GM08714 (cell line): ENCODE measurements at regions not wholly inside any gene's neighbourhood (a gene's known extent, or its start where the extent isn't known, plus 50 kb on each side); places are given as distances from the start of the nearest gene placed in this dataset.

ENCODE experiments used
- H3K4me3 ChIP-seq: fragments of 200-500 bp; sonication (Bioruptor generic); 2 replicates; pipeline ENCODE4 v1.5.1; 2014; ENCODE audit warnings: mild to moderate bottlenecking, low read length, inconsistent platforms
- ZNF274 ChIP-seq: IDR thresholded peaks from 2 replicates; pipeline ENCODE4 v1.6.1; 2012; ENCODE audit warnings: mild to moderate bottlenecking, low read depth, low read length

DNA sequence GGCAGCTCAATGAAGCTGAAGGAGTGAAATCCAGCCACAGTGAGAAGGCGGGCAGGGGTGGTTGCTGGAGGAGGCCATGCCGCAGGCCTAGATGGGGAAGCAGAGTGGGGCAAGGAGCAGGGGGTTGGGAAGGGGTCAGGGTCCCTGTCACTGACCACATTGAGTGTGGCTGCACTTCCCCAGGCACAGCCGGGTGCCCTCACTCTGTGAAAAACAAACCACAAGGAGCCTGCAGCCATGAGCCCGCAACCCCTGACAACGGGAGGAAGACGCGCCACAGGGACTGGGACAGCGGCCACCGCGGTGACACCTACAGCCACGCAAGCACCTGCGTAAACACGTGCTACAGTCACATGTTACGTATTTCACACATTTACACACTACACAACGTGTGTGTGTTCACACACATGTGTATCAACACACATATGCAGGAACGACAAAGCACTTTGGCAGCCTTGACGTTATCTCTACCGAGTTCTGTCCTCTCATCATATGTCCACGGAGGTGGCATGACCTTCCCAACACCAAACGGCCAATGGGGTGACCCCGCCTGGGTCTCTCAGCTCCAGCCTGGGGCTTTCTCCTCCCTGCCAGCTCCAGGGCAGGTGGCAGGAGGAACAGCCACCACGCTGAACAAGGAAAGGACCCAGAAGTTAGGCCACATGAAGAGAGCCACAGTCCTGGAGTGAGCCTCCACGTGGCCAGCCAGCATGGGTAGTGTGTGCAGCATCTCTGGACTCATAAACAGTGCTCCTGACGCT is 137.6 kb upstream of the RPS6KA2 start:
- H3K4me3 ChIP-seq = no peak overlapping the region
- no peak for TF ChIP-seq ZNF274

GRCh38 chr6:166763606-166764472 is 136.8 kb upstream of the RPS6KA2 start:
- no peak overlapping the region for H3K4me3 ChIP-seq
- no peak for TF ChIP-seq ZNF274

- no peak for TF ChIP-seq ZNF274
Measured at GRCh38 chr6:166761801-166762200, 134.8 kb upstream of the RPS6KA2 start.

GRCh38 chr6:166760288-166760687 is 133.2 kb upstream of the RPS6KA2 start:
- TF ChIP-seq ZNF274 = no peak
- H3K4me3 ChIP-seq = no peak overlapping the region

More at GRCh38 chr6:166761801-166762200, 134.8 kb upstream of the RPS6KA2 start:
- H3K4me3 ChIP-seq = no peak overlapping the region

DNA sequence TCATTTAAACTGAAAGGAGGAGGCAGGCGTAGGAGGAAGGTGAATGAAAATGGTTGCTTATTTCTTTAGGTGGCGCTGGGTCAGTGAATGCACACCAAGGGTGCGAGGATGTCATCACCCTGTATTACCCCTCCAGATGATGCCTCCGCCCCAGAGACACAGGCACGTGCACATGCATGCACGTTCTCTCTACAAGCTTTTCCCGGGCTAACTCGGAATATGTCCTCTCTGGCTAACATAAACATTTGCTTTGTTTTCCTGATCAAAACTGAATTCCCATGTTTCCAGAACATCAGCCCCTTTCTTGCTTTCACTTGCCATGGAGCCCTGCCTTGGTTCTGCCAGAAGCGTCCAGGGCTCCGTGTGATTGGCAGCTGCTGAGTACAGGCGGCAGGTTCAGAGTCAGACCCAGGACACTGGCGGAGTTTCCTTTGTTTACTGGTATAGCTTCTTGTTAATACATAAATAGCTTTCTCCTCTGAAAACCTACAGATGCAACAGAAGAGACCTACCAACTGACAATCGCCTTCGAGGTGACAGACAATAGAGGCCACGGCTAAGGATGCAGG is 131.2 kb upstream of the RPS6KA2 start:
- TF ChIP-seq ZNF274 = no peak
- no peak overlapping the region for H3K4me3 ChIP-seq

- TF ChIP-seq ZNF274 = no peak
Measured at GRCh38 chr6:166757232-166758135, 130.4 kb upstream of the RPS6KA2 start.

GRCh38 chr6:166754218-166755030 is 127.4 kb upstream of the RPS6KA2 start:
- no peak for TF ChIP-seq ZNF274

More at GRCh38 chr6:166757232-166758135, 130.4 kb upstream of the RPS6KA2 start:
- no peak overlapping the region for H3K4me3 ChIP-seq

DNA sequence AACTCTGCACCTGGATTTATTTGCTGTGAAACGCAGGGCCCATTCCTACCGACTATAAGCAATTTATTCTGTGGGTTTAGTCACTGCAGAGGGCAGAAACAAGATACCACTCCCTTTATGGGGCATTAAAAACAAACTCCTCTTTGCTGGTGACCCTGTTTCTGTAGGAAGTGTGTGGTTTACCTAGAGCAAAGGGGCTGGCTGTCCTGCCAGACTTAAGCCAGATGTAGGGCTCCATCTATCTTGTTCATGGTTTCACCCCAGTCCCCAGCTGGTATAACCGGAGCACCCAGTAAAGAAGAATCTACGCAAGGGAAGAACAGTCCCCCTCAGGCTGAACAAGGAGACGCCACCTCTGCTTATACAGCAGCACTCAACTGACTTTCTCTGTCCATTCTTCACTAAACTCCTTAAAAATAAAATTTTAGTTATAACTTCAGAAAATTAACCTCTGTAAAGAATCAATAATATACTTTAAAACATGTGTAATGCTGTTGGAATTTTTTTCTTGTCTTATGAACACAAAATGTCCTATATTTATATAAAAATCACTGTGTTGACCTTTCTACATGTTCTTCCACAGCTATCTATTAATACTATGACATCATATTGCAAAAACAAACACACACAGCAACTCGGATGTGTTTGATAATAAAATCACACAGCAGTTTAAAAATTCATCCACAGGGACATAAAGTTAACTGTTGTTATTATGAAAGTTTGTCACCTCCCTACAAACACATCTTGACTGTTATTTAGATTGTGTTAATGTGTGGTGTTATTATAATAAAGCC is 126.1 kb upstream of the RPS6KA2 start:
- no peak for TF ChIP-seq ZNF274
- no peak overlapping the region for H3K4me3 ChIP-seq

More at GRCh38 chr6:166754218-166755030, 127.4 kb upstream of the RPS6KA2 start:
- H3K4me3 ChIP-seq = no peak overlapping the region

DNA sequence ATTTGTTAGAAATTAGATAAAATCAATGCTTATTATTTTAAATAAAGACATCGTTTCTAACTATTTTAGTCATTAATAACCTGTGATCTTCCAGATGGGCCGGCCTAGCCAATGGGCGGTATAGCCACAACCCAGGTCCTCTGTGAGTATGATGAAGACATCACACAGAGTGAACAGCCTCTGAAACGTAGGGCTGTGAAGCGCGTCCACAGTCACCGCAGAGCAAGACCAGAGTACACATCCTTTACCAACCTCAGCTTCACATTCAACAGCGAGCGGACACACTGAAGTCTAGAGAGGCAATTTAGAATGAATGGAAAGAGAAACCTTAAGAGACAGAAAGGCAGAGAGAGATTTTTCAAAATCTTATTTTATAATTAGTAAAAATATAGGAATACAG is 125.0 kb upstream of the RPS6KA2 start:
- H3K4me3 ChIP-seq = no peak overlapping the region
- TF ChIP-seq ZNF274 = no peak

- TF ChIP-seq ZNF274 = no peak
- no peak overlapping the region; the same call in 1 of the 2 replicates for H3K4me3 ChIP-seq
Measured at GRCh38 chr6:166751051-166751595, 124.1 kb upstream of the RPS6KA2 start.

DNA sequence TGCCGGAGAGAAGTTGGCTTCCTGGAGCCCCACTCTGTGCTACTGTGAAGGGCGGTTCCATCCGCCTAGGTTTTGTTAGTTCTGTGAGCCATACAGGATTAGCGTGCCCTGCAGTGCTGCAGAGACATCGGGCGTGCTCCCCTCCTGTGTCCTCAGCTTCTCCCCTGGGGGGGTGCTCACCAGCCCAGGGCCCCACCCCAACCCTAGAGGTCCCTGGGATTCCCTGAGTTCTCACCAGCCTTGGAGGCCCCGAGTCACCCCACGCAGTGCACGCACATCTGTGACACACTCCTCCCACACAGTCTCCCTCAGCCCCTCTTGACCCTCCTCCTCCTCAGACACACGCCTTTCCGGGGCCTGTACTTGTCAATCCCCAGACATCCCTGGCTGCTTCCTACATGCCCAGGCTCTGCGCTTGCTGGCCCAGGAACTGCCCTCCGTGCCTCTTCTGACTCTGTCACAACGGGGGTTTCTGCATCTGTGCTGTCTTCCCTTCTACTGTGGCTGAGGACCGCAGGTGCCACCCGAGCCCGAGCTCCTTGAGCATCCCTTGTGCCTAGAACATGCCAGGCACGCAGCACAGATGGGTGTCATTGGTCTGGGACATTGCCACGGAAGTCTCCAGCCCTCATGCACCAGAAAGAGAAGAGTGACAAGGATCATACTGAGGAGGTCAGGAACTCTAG is 123.2 kb upstream of the RPS6KA2 start:
- TF ChIP-seq ZNF274 = no peak
- no peak overlapping the region for H3K4me3 ChIP-seq
